HCT116 (cell line): ENCODE measurements at regions not wholly inside any gene's neighbourhood (a gene's known extent, or its start where the extent isn't known, plus 50 kb on each side); places are given as distances from the start of the nearest gene placed in this dataset.

ENCODE experiments used
- ATAC-seq: fragments of 200-7000 bp; cut with Tn5 transposase; 2 replicates; pipeline ENCODE4 v1.9.1; 2020; ENCODE audit warnings: mild to moderate bottlenecking, moderate library complexity
- BruUV-seq: library from RNA; stranded (reverse); fragments of 400-500 nt; replicated peaks from 2 replicates; lab custom pipeline; 2021; lab: Mats Ljungman, UMichigan
- CTCF ChIA-PET: fragments of 300-600 bp; sonication (Branson Sonifier 250); formaldehyde crosslinking; loops from one replicate; lab custom pipeline; 2021; ENCODE audit warnings: antibody characterized with exemption; lab: Charles Lee
- POLR2A ChIA-PET: fragments of 300-600, 350-600 bp; sonication (Branson Sonifier 250); formaldehyde crosslinking; loops from one replicate; lab custom pipeline; 2021; ENCODE audit warnings: antibody characterized with exemption; lab: Charles Lee
- RAD21 ChIA-PET, 2 experiments: fragments of 300-600 bp; sonication (Branson Sonifier 250); formaldehyde crosslinking; loops; one replicate each; lab custom pipeline; 2023; ENCODE audit warnings: low total read pairs in 2 of 2; ENCODE audit not compliant: uncharacterized antibody in 2 of 2, unreplicated experiment in 2 of 2, low non-redundant PET in 1 of 2; lab: Charles Lee
- DNase-seq: peaks from one replicate; pipeline ENCODE4 v3.0.0-alpha.2; 2010; ENCODE audit warnings: low read depth, low spot score
- H2AFZ ChIP-seq: fragments of 200-600 bp; shearing (Covaris generic), sonication (generic); 2 replicates; pipeline ENCODE4 v1.6.1; 2017; ENCODE audit warnings: low read depth, mixed run types, mixed read lengths, antibody characterized with exemption, low read length; ENCODE audit not compliant: poor library complexity, severe bottlenecking
- H3K27ac ChIP-seq: 2 replicates; pipeline ENCODE4 v1.5.1; 2012; ENCODE audit warnings: low read depth, low read length
- H3K27me3 ChIP-seq: fragments of 200-600 bp; sonication (generic); 2 replicates; pipeline ENCODE4 v1.6.1; 2016; ENCODE audit warnings: mixed run types, low read length, mixed read lengths; ENCODE audit not compliant: insufficient read depth
- H3K36me3 ChIP-seq, 2 experiments: fragments of 200-500 bp in 1 of 2; fragments of 200-600 bp in 1 of 2; sonication (Bioruptor generic) in 1 of 2; sonication (generic) in 1 of 2; 2 replicates each; pipeline versions ENCODE4 v1.5.1 to v1.6.1; 2014 to 2016; ENCODE audit warnings: low read length in 2 of 2, inconsistent platforms in 1 of 2, mixed read lengths in 1 of 2, mixed run types in 1 of 2; ENCODE audit not compliant: insufficient read depth in 2 of 2, control insufficient read depth in 1 of 2
- H3K4me1 ChIP-seq, 2 experiments: fragments of 200-600 bp in 1 of 2; sonication (generic) in 1 of 2; 2 replicates each; pipeline versions ENCODE4 v1.5.1 to v1.6.1; 2012 to 2017; ENCODE audit warnings: low read length in 2 of 2, inconsistent platforms in 1 of 2, mild to moderate bottlenecking in 1 of 2, mixed read lengths in 1 of 2, mixed run types in 1 of 2, moderate library complexity in 1 of 2; ENCODE audit not compliant: insufficient read depth in 2 of 2, control insufficient read depth in 1 of 2
- H3K4me2 ChIP-seq: fragments of 200-600 bp; sonication (generic); 2 replicates; pipeline ENCODE4 v1.6.1; 2017; ENCODE audit warnings: mixed run types, low read length, mixed read lengths
- H3K4me3 ChIP-seq, 2 experiments: fragments of 200-600 bp in 1 of 2; sonication (generic) in 1 of 2; replicated peaks in 1 of 2; 2 replicates each; pipeline ENCODE4 v1.5.1; 2011 to 2016; ENCODE audit warnings: low read length in 2 of 2, control low read depth in 1 of 2, low read depth in 1 of 2, mild to moderate bottlenecking in 1 of 2, mixed read lengths in 1 of 2, mixed run types in 1 of 2
- H3K79me2 ChIP-seq: fragments of 200-600 bp; sonication (generic); 2 replicates; pipeline ENCODE4 v1.6.1; 2017; ENCODE audit warnings: mild to moderate bottlenecking, mixed run types, low read length, moderate library complexity, mixed read lengths; ENCODE audit not compliant: insufficient read depth
- H3K9ac ChIP-seq: fragments of 200-600 bp; sonication (generic); 2 replicates; pipeline ENCODE4 v1.6.1; 2016; ENCODE audit warnings: low read length, mixed read lengths
- H3K9me2 ChIP-seq: fragments of 200-600 bp; sonication (generic), shearing (Covaris generic); 2 replicates; pipeline ENCODE4 v1.6.1; 2017; ENCODE audit warnings: mixed run types, mild to moderate bottlenecking, moderate library complexity; ENCODE audit not compliant: insufficient read depth
- H3K9me3 ChIP-seq, 2 experiments: fragments of 200-500 bp in 1 of 2; fragments of 200-600 bp in 1 of 2; sonication (Bioruptor generic) in 1 of 2; sonication (generic) in 1 of 2; 2 replicates each; pipeline ENCODE4 v1.6.1; 2014 to 2017; ENCODE audit warnings: low read length in 2 of 2, mixed read lengths in 2 of 2, inconsistent platforms in 1 of 2, low read depth in 1 of 2, mild to moderate bottlenecking in 1 of 2, mixed run types in 1 of 2, moderate library complexity in 1 of 2; ENCODE audit not compliant: control insufficient read depth in 1 of 2, insufficient read depth in 1 of 2
- H4K20me1 ChIP-seq: fragments of 200-600 bp; sonication (generic), shearing (Covaris generic); 2 replicates; pipeline ENCODE4 v1.6.1; 2017; ENCODE audit warnings: mixed run types, mild to moderate bottlenecking, moderate library complexity; ENCODE audit not compliant: insufficient read depth
- CEBPB ChIP-seq: IDR thresholded peaks from 2 replicates; pipeline ENCODE4 v1.6.1; 2012; ENCODE audit warnings: low read depth
- EZH2 ChIP-seq: fragments of 200-600 bp; sonication (generic); IDR thresholded peaks from 2 replicates; pipeline ENCODE4 v1.6.1; 2017; ENCODE audit warnings: antibody characterized with exemption, mixed run types
- EZH2phosphoT487 ChIP-seq: fragments of 200-600 bp; IDR thresholded peaks from 2 replicates; pipeline ENCODE4 v1.6.1; 2018; ENCODE audit warnings: antibody characterized with exemption, borderline replicate concordance
- JUND ChIP-seq: IDR thresholded peaks from 2 replicates; pipeline ENCODE4 v1.6.1; 2012
- POLR2A ChIP-seq: IDR thresholded peaks from 2 replicates; pipeline ENCODE4 v1.7.0; 2011; ENCODE audit warnings: borderline replicate concordance; ENCODE audit not compliant: insufficient read depth, insufficient read length; ENCODE audit errors: extremely low read depth
- POLR2AphosphoS5 ChIP-seq: IDR thresholded peaks from 2 replicates; pipeline ENCODE4 v1.6.1; 2011; ENCODE audit warnings: mild to moderate bottlenecking, low read depth, low read length, moderate library complexity
- RAD21 ChIP-seq: IDR thresholded peaks from 2 replicates; pipeline ENCODE4 v1.6.1; 2012; ENCODE audit warnings: low read depth, mild to moderate bottlenecking
- SIN3A ChIP-seq: IDR thresholded peaks from 2 replicates; pipeline ENCODE4 v1.6.1; 2012; ENCODE audit warnings: low read depth
- SP1 ChIP-seq: IDR thresholded peaks from 2 replicates; pipeline ENCODE4 v1.6.1; 2012; ENCODE audit warnings: low read depth
- SRF ChIP-seq: IDR thresholded peaks from 2 replicates; pipeline ENCODE4 v1.6.1; 2012; ENCODE audit warnings: low read depth
- TCF7L2 ChIP-seq: IDR thresholded peaks from 2 replicates; pipeline ENCODE4 v1.7.0; 2011; ENCODE audit warnings: borderline replicate concordance, inconsistent platforms; ENCODE audit not compliant: insufficient read depth, insufficient read length; ENCODE audit errors: extremely low read depth
- YY1 ChIP-seq: IDR thresholded peaks from 2 replicates; pipeline ENCODE4 v1.6.1; 2011; ENCODE audit warnings: low read length, low read depth, moderate library complexity, mild to moderate bottlenecking; ENCODE audit not compliant: insufficient replicate concordance; ENCODE audit errors: extremely low read depth
- ZNF274 ChIP-seq: fragments of 200-500 bp; sonication (Bioruptor generic); IDR thresholded peaks from 2 replicates; pipeline ENCODE4 v1.6.1; 2014; ENCODE audit warnings: mild to moderate bottlenecking, low read depth, low read length, inconsistent platforms
- intact Hi-C: fragments of 100-400 bp; cut with micrococcal nuclease; formaldehyde crosslinking; loops from 2 replicates; pipeline ENCODE4 v1.10.0; 2022

GRCh38 chr20:54843431-54843830 is 368.0 kb downstream of the DOK5 start:
- Histone ChIP-seq H2AFZ (no peak overlapping the region), H3K4me2 (no peak overlapping the region), H3K9ac (no peak overlapping the region), H4K20me1 (no peaks in the 10 kb centered on the region), H3K4me3 (no peak overlapping the region), H3K9me3 (peaks cover 0 to 11% of the 10 kb centered on the region in 2 experiments; a peak in 2 of 4 replicates), H3K36me3 (no peaks in the 10 kb centered on the region), H3K79me2 (no peaks in the 10 kb centered on the region), H3K9me2 (no peaks in the 10 kb centered on the region), H3K27ac (no peak overlapping the region), H3K27me3 (no peaks in the 10 kb centered on the region), H3K4me1 (no peaks in the 10 kb centered on the region)
- DNase-seq (no peak), ATAC-seq (no peak)
- ChIA-PET RAD21 (no interaction called here), CTCF (no interaction called here), POLR2A (no interaction called here)
- no peak for TF ChIP-seq SP1
- TF ChIP-seq YY1 = no peak
- no peak for TF ChIP-seq CEBPB
- TF ChIP-seq SIN3A = no peak
- TF ChIP-seq RAD21 = no peak
- TF ChIP-seq EZH2phosphoT487 = no peak
- TF ChIP-seq ZNF274 = no peak
- TF ChIP-seq SRF = no peak
- no peak for TF ChIP-seq JUND
- no peak for TF ChIP-seq POLR2AphosphoS5
- TF ChIP-seq TCF7L2 = no peak
- no peak for TF ChIP-seq POLR2A
- TF ChIP-seq EZH2 = no peak
- BruUV-seq = no TSS peak
- intact Hi-C loops = no loop called here

GRCh38 chr20:54839224-54839623 is 363.8 kb downstream of the DOK5 start:
- BruUV-seq = no TSS peak
- H3K4me1 ChIP-seq = no peaks in the 10 kb centered on the region
- DNase-seq = no peak
- peaks cover 0 to 4% of the 10 kb centered on the region in 2 experiments; a peak in 2 of 4 replicates for H3K9me3 ChIP-seq
- H3K27me3 ChIP-seq = no peaks in the 10 kb centered on the region
- no peak for ATAC-seq
- H3K36me3 ChIP-seq = no peaks in the 10 kb centered on the region
- no peaks in the 10 kb centered on the region for H3K9me2 ChIP-seq
- TF ChIP-seq JUND (no peak), EZH2phosphoT487 (no peak)
- H3K79me2 ChIP-seq = no peaks in the 10 kb centered on the region
- H2AFZ ChIP-seq = no peak overlapping the region
- intact Hi-C loops = no loop called here
- no peak overlapping the region for H3K9ac ChIP-seq
- no peak overlapping the region for H3K4me2 ChIP-seq
- ChIA-PET RAD21 (no interaction called here), POLR2A (no interaction called here), CTCF (no interaction called here)
- H3K4me3 ChIP-seq = no peak overlapping the region
- no peaks in the 10 kb centered on the region for H4K20me1 ChIP-seq
- no peak overlapping the region for H3K27ac ChIP-seq
